GM12878 (cell line): ENCODE measurements at regions not wholly inside any gene's neighbourhood (a gene's known extent, or its start where the extent isn't known, plus 50 kb on each side); places are given as distances from the start of the nearest gene placed in this dataset.

Experiments used
- HDAC6 ChIP-seq: fragments of 200-600 bp; sonication (generic); IDR thresholded peaks from one replicate; pipeline ENCODE4 v1.8.0; 2017; ENCODE audit warnings: antibody characterized with exemption; ENCODE audit not compliant: unreplicated experiment
- MAX ChIP-seq: IDR thresholded peaks from 2 replicates; pipeline ENCODE4 v1.6.1; 2012; ENCODE audit warnings: low read depth, low read length, improper control_type of control experiment

DNA sequence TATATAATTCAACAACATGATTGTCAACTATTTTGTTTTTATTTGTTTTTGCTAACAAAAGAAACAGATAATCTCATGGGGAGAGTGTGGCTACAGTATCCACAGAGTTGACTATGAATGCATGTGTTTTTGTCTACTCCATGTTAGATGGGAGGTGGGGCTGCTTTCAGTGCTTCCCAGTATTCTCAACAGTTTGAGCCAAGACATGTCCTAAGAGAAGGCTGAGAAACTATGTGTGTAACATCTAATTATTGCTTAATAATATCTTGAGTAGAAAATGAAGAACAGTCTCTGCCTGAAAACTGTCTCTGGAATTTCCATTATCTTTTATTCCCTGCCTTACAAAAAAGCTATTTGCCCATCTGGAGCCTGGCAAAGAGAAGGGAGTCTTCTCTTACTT lies 178.8 kb upstream of the MMADHC start:
- TF ChIP-seq MAX (no peak), HDAC6 (no peak)
